ENCODE measurements at regions not wholly inside any gene's neighbourhood (a gene's known extent, or its start where the extent isn't known, plus 50 kb on each side); places are given as distances from the start of the nearest gene placed in this dataset.
A peak's percentile ranks its signal among the peaks of the same experiment; 100 is the strongest.
"Not testable (repeated sequence)": the region's sequence is repeated elsewhere in the genome, so short reads cannot be mapped to it uniquely, and the experiment has no call there.

GRCh38 chr2:34133065-34133464 is 534.0 kb upstream of the FAM98A start:
- not testable (repeated sequence) for H3K27me3 ChIP-seq (replicated peaks; ENCODE audit: control insufficient read depth, insufficient read depth, low read length); H3K9me3 ChIP-seq (ENCODE audit: control insufficient read depth, low read length); H3K4me3 ChIP-seq (ENCODE audit: low read length); H3K4me1 ChIP-seq (ENCODE audit: control insufficient read depth, insufficient read depth, low read length); H3K9ac ChIP-seq (ENCODE audit: low read length); DNase-seq (ENCODE audit: low read depth); H3K36me3 ChIP-seq (ENCODE audit: control insufficient read depth, insufficient read depth, low read length, severe bottlenecking)

- Histone ChIP-seq H3K27me3 (replicated peaks; ENCODE audit: control insufficient read depth, insufficient read depth, low read length) (no peaks in the 10 kb centered on the region), H3K4me3 (ENCODE audit: low read length) (no peak overlapping the region), H3K9me3 (ENCODE audit: control insufficient read depth, low read length) (peaks cover 2% of the 10 kb centered on the region), H3K4me1 (ENCODE audit: control insufficient read depth, insufficient read depth, low read length) (no peaks in the 10 kb centered on the region), H3K9ac (ENCODE audit: low read length) (no peak overlapping the region), H3K36me3 (ENCODE audit: control insufficient read depth, insufficient read depth, low read length, severe bottlenecking) (no peaks in the 10 kb centered on the region)
- no peak for DNase-seq (ENCODE audit: low read depth)
Observed at GRCh38 chr2:34126279-34126678, 527.2 kb upstream of the FAM98A start.

GRCh38 chr2:34123996-34124785 is 525.1 kb upstream of the FAM98A start:
- H3K4me3 ChIP-seq (ENCODE audit: low read length): no peak overlapping the region
- H3K27me3 ChIP-seq (replicated peaks; ENCODE audit: control insufficient read depth, insufficient read depth, low read length): no peaks in the 10 kb centered on the region
- DNase-seq (ENCODE audit: low read depth): no peak

GRCh38 chr2:34121076-34121475 is 522.0 kb upstream of the FAM98A start:
- Histone ChIP-seq H3K4me1 (ENCODE audit: control insufficient read depth, insufficient read depth, low read length) (no peaks in the 10 kb centered on the region), H3K36me3 (ENCODE audit: control insufficient read depth, insufficient read depth, low read length, severe bottlenecking) (no peaks in the 10 kb centered on the region), H3K4me3 (ENCODE audit: low read length) (no peak overlapping the region), H3K27me3 (replicated peaks; ENCODE audit: control insufficient read depth, insufficient read depth, low read length) (no peaks in the 10 kb centered on the region), H3K9ac (ENCODE audit: low read length) (no peak overlapping the region), H3K9me3 (ENCODE audit: control insufficient read depth, low read length) (no peaks in the 10 kb centered on the region)
- DNase-seq (ENCODE audit: low read depth): no peak

More at GRCh38 chr2:34123996-34124785, 525.1 kb upstream of the FAM98A start:
- H3K9me3 ChIP-seq (ENCODE audit: control insufficient read depth, low read length): no peaks in the 10 kb centered on the region
- no peaks in the 10 kb centered on the region for H3K4me1 ChIP-seq (ENCODE audit: control insufficient read depth, insufficient read depth, low read length)
- H3K9ac ChIP-seq (ENCODE audit: low read length): no peak overlapping the region
- no peaks in the 10 kb centered on the region for H3K36me3 ChIP-seq (ENCODE audit: control insufficient read depth, insufficient read depth, low read length, severe bottlenecking)

- no peak for DNase-seq (ENCODE audit: low read depth)
- Histone ChIP-seq H3K36me3 (ENCODE audit: control insufficient read depth, insufficient read depth, low read length, severe bottlenecking) (no peaks in the 10 kb centered on the region), H3K4me3 (ENCODE audit: low read length) (no peak overlapping the region), H3K9ac (ENCODE audit: low read length) (no peak overlapping the region), H3K4me1 (ENCODE audit: control insufficient read depth, insufficient read depth, low read length) (no peaks in the 10 kb centered on the region), H3K9me3 (ENCODE audit: control insufficient read depth, low read length) (no peaks in the 10 kb centered on the region), H3K27me3 (replicated peaks; ENCODE audit: control insufficient read depth, insufficient read depth, low read length) (no peaks in the 10 kb centered on the region)
Observed at GRCh38 chr2:34115076-34115475, 516.0 kb upstream of the FAM98A start.

- H3K9me3 ChIP-seq (ENCODE audit: control insufficient read depth, low read length): no peaks in the 10 kb centered on the region
- H3K27me3 ChIP-seq (replicated peaks; ENCODE audit: control insufficient read depth, insufficient read depth, low read length): no peaks in the 10 kb centered on the region
- no peak for DNase-seq (ENCODE audit: low read depth)
- no peaks in the 10 kb centered on the region for H3K4me1 ChIP-seq (ENCODE audit: control insufficient read depth, insufficient read depth, low read length)
- no peaks in the 10 kb centered on the region for H3K36me3 ChIP-seq (ENCODE audit: control insufficient read depth, insufficient read depth, low read length, severe bottlenecking)
- no peak overlapping the region for H3K9ac ChIP-seq (ENCODE audit: low read length)
- H3K4me3 ChIP-seq (ENCODE audit: low read length): no peak overlapping the region
Observed at GRCh38 chr2:34112161-34112560, 513.1 kb upstream of the FAM98A start.

- no peaks in the 10 kb centered on the region for H3K27me3 ChIP-seq (replicated peaks; ENCODE audit: control insufficient read depth, insufficient read depth, low read length)
- H3K4me3 ChIP-seq (ENCODE audit: low read length): no peak overlapping the region
- no peaks in the 10 kb centered on the region for H3K36me3 ChIP-seq (ENCODE audit: control insufficient read depth, insufficient read depth, low read length, severe bottlenecking)
- H3K4me1 ChIP-seq (ENCODE audit: control insufficient read depth, insufficient read depth, low read length): no peaks in the 10 kb centered on the region
- no peaks in the 10 kb centered on the region for H3K9me3 ChIP-seq (ENCODE audit: control insufficient read depth, low read length)
- no peak overlapping the region for H3K9ac ChIP-seq (ENCODE audit: low read length)
- no peak for DNase-seq (ENCODE audit: low read depth)
Observed at GRCh38 chr2:34110392-34110791, 511.3 kb upstream of the FAM98A start.

GRCh38 chr2:34107811-34108210 is 508.7 kb upstream of the FAM98A start:
- peaks cover 10% of the 10 kb centered on the region for H3K4me1 ChIP-seq (ENCODE audit: control insufficient read depth, insufficient read depth, low read length)
- no peak overlapping the region for H3K4me3 ChIP-seq (ENCODE audit: low read length)
- H3K9ac ChIP-seq (ENCODE audit: low read length): no peak overlapping the region
- DNase-seq (ENCODE audit: low read depth): no peak
- no peaks in the 10 kb centered on the region for H3K27me3 ChIP-seq (replicated peaks; ENCODE audit: control insufficient read depth, insufficient read depth, low read length)
- no peaks in the 10 kb centered on the region for H3K9me3 ChIP-seq (ENCODE audit: control insufficient read depth, low read length)
- no peaks in the 10 kb centered on the region for H3K36me3 ChIP-seq (ENCODE audit: control insufficient read depth, insufficient read depth, low read length, severe bottlenecking)

- Histone ChIP-seq H3K9me3 (ENCODE audit: control insufficient read depth, low read length) (no peaks in the 10 kb centered on the region), H3K27me3 (replicated peaks; ENCODE audit: control insufficient read depth, insufficient read depth, low read length) (no peaks in the 10 kb centered on the region), H3K9ac (ENCODE audit: low read length) (no peak overlapping the region), H3K36me3 (ENCODE audit: control insufficient read depth, insufficient read depth, low read length, severe bottlenecking) (no peaks in the 10 kb centered on the region), H3K4me3 (ENCODE audit: low read length) (peak overlapping the region; percentile 35), H3K4me1 (ENCODE audit: control insufficient read depth, insufficient read depth, low read length) (peaks cover 14% of the 10 kb centered on the region)
- peak; percentile 75 for DNase-seq (ENCODE audit: low read depth)
Observed at GRCh38 chr2:34105006-34105767, 506.1 kb upstream of the FAM98A start.

GRCh38 chr2:34104601-34105000 is 505.5 kb upstream of the FAM98A start:
- H3K9ac ChIP-seq (ENCODE audit: low read length): no peak overlapping the region
- DNase-seq (ENCODE audit: low read depth): peak; percentile 19
- H3K4me1 ChIP-seq (ENCODE audit: control insufficient read depth, insufficient read depth, low read length): peaks cover 14% of the 10 kb centered on the region

GRCh38 chr2:34103437-34103836 is 504.3 kb upstream of the FAM98A start:
- no peaks in the 10 kb centered on the region for H3K9me3 ChIP-seq (ENCODE audit: control insufficient read depth, low read length)
- no peak for DNase-seq (ENCODE audit: low read depth)
- no peaks in the 10 kb centered on the region for H3K27me3 ChIP-seq (replicated peaks; ENCODE audit: control insufficient read depth, insufficient read depth, low read length)
- no peaks in the 10 kb centered on the region for H3K36me3 ChIP-seq (ENCODE audit: control insufficient read depth, insufficient read depth, low read length, severe bottlenecking)
- peaks cover 14% of the 10 kb centered on the region for H3K4me1 ChIP-seq (ENCODE audit: control insufficient read depth, insufficient read depth, low read length)
- H3K9ac ChIP-seq (ENCODE audit: low read length): no peak overlapping the region
- no peak overlapping the region for H3K4me3 ChIP-seq (ENCODE audit: low read length)

More at GRCh38 chr2:34104601-34105000, 505.5 kb upstream of the FAM98A start:
- no peaks in the 10 kb centered on the region for H3K36me3 ChIP-seq (ENCODE audit: control insufficient read depth, insufficient read depth, low read length, severe bottlenecking)
- H3K27me3 ChIP-seq (replicated peaks; ENCODE audit: control insufficient read depth, insufficient read depth, low read length): no peaks in the 10 kb centered on the region
- H3K4me3 ChIP-seq (ENCODE audit: low read length): peak overlapping the region; percentile 35
- H3K9me3 ChIP-seq (ENCODE audit: control insufficient read depth, low read length): no peaks in the 10 kb centered on the region
